ENCODE measurements at regions not wholly inside any gene's neighbourhood (a gene's known extent, or its start where the extent isn't known, plus 50 kb on each side); places are given as distances from the start of the nearest gene placed in this dataset.

DNA sequence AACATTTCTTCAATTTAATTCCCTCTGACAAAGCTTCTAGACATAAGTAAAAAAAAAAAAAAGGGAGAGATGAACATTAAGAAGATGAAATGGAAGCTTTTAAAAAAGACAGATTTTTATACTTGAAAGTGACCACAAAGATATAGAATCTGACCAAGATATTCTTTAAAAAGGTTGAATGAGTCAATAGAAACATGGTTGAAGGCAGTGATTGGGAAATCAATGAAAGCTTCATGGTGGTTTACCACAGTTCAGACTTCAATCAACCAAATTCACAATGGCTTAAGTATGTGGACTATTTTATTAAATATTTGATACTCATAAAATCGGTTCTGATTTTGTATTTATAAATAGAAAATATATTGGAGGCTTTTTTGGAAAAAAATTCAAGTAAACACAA, 248.4 kb upstream of the HSF2 start (continued):
- TF ChIP-seq, protein P1, sequence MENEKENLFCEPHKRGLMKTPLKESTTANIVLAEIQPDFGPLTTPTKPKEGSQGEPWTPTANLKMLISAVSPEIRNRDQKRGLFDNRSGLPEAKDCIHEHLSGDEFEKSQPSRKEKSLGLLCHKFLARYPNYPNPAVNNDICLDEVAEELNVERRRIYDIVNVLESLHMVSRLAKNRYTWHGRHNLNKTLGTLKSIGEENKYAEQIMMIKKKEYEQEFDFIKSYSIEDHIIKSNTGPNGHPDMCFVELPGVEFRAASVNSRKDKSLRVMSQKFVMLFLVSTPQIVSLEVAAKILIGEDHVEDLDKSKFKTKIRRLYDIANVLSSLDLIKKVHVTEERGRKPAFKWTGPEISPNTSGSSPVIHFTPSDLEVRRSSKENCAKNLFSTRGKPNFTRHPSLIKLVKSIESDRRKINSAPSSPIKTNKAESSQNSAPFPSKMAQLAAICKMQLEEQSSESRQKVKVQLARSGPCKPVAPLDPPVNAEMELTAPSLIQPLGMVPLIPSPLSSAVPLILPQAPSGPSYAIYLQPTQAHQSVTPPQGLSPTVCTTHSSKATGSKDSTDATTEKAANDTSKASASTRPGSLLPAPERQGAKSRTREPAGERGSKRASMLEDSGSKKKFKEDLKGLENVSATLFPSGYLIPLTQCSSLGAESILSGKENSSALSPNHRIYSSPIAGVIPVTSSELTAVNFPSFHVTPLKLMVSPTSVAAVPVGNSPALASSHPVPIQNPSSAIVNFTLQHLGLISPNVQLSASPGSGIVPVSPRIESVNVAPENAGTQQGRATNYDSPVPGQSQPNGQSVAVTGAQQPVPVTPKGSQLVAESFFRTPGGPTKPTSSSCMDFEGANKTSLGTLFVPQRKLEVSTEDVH (IDR thresholded peaks at IDR 0.05; ENCODE audit: low read depth, partially characterized antibody): no peak

- H3K36me3 ChIP-seq (ENCODE audit: control insufficient read depth, insufficient read depth, low read length): no peaks in the 10 kb centered on the region
- no peaks in the 10 kb centered on the region for H4K20me1 ChIP-seq (replicated peaks; ENCODE audit: control insufficient read depth, insufficient read depth, low read length)
- no peak overlapping the region for H3K4me2 ChIP-seq (ENCODE audit: insufficient read depth, low read length)
- no peak for DNase-seq (ENCODE audit: extremely low read depth in 1 of 4, low spot score in 3 of 4)
- WGBS (ENCODE audit: insufficient coverage, low coverage, missing lambda C conversion rate): 0% methylated on average over 1 of the region's 1 CpG
- H3K27me3 ChIP-seq (ENCODE audit: control insufficient read depth in 2 of 2, insufficient read depth in 2 of 2, low read length in 2 of 2): no peaks in the 10 kb centered on the region
- intact Hi-C loops (cut with micrococcal nuclease): no loop called here
- no peaks in the 10 kb centered on the region for H3K9me3 ChIP-seq (replicated peaks; ENCODE audit: control insufficient read depth, insufficient read depth, low read depth, low read length)
- H3K79me2 ChIP-seq (ENCODE audit: control insufficient read depth, insufficient read depth, low read length): no peaks in the 10 kb centered on the region
- FAIRE-seq: no peak
- CTCF ChIA-PET (ENCODE audit: low intra/inter-chr PET ratio): no interaction called here
- no TSS peak for BruUV-seq (replicated peaks)
- no peaks in the 10 kb centered on the region for H3K9me1 ChIP-seq (ENCODE audit: control insufficient read depth, insufficient read depth, low read length)
- POLR2A ChIA-PET: no interaction called here
- in situ Hi-C loops (cut with MboI): no loop called here
- H2AFZ ChIP-seq (ENCODE audit: low read depth, low read length): no peak overlapping the region
- no peak overlapping the region for H3K4me3 ChIP-seq
- no peak overlapping the region for H3K9ac ChIP-seq (ENCODE audit: insufficient read depth in 1 of 2, low read depth in 2 of 2, low read length in 2 of 2)
- H3K27ac ChIP-seq (ENCODE audit: extremely low read depth, low read depth, low read length): no peak overlapping the region
- no peak for TF ChIP-seq TRIM28 (IDR thresholded peaks at IDR 0.05)
- no peaks in the 10 kb centered on the region for H3K4me1 ChIP-seq (replicated peaks in 1 of 2; ENCODE audit: control insufficient read depth in 2 of 2, insufficient read depth in 2 of 2, low read length in 2 of 2)
- no peak for ATAC-seq
Measured at GRCh38 chr6:122151763-122152162, 247.7 kb upstream of the HSF2 start.

GRCh38 chr6:122153557-122153956, 245.9 kb upstream of the HSF2 start:
- no peaks in the 10 kb centered on the region for H3K36me3 ChIP-seq (ENCODE audit: control insufficient read depth, insufficient read depth, low read length)
- BruUV-seq (replicated peaks): no TSS peak
- H3K4me2 ChIP-seq (ENCODE audit: insufficient read depth, low read length): no peak overlapping the region
- no peaks in the 10 kb centered on the region for H3K79me2 ChIP-seq (ENCODE audit: control insufficient read depth, insufficient read depth, low read length)
- H3K9me1 ChIP-seq (ENCODE audit: control insufficient read depth, insufficient read depth, low read length): no peaks in the 10 kb centered on the region
- ChIA-PET POLR2A (no interaction called here), CTCF (ENCODE audit: low intra/inter-chr PET ratio) (no interaction called here)
- no peaks in the 10 kb centered on the region for H3K9me3 ChIP-seq (replicated peaks; ENCODE audit: control insufficient read depth, insufficient read depth, low read depth, low read length)
- no peaks in the 10 kb centered on the region for H3K4me1 ChIP-seq (replicated peaks in 1 of 2; ENCODE audit: control insufficient read depth in 2 of 2, insufficient read depth in 2 of 2, low read length in 2 of 2)
- H3K27me3 ChIP-seq (ENCODE audit: control insufficient read depth in 2 of 2, insufficient read depth in 2 of 2, low read length in 2 of 2): no peaks in the 10 kb centered on the region
- H3K9ac ChIP-seq (ENCODE audit: insufficient read depth in 1 of 2, low read depth in 2 of 2, low read length in 2 of 2): no peak overlapping the region
- intact Hi-C loops (cut with micrococcal nuclease) (no loop called here), in situ Hi-C loops (cut with MboI) (no loop called here)
- no peak overlapping the region for H3K4me3 ChIP-seq
- FAIRE-seq (no peak), ATAC-seq (no peak), DNase-seq (ENCODE audit: extremely low read depth in 1 of 4, low spot score in 3 of 4) (no peak)
- no peak overlapping the region for H2AFZ ChIP-seq (ENCODE audit: low read depth, low read length)
- no peak overlapping the region for H3K27ac ChIP-seq (ENCODE audit: extremely low read depth, low read depth, low read length)
- no peaks in the 10 kb centered on the region for H4K20me1 ChIP-seq (replicated peaks; ENCODE audit: control insufficient read depth, insufficient read depth, low read length)
- WGBS (ENCODE audit: insufficient coverage, low coverage, missing lambda C conversion rate): 0% methylated on average over 3 of the region's 3 CpGs
- TF ChIP-seq ZNF507 (tag; conservative IDR thresholded peaks at IDR 0.05): no peak
- TF ChIP-seq MBD1 (CRISPR knock-in tag; IDR thresholded peaks at IDR 0.05): no peak
- no peak for TF ChIP-seq ZSCAN29 (IDR thresholded peaks at IDR 0.05)
- no peak for TF ChIP-seq ZNF785 (CRISPR knock-in tag; IDR thresholded peaks at IDR 0.05)
- no peak for TF ChIP-seq CCNT2 (IDR thresholded peaks at IDR 0.05; ENCODE audit: borderline replicate concordance, extremely low read depth, insufficient read length, low read depth, low read length)
- no peak for TF ChIP-seq NCOA4 (IDR thresholded peaks at IDR 0.05; ENCODE audit: partially characterized antibody)

Measured in K562 (cell line).